BLaER1 treated with 17β-estradiol and CSF1 and Interleukin-3, amounts not matched to agents 10 nM and 100 nM (cell line): ENCODE measurements at regions not wholly inside any gene's neighbourhood (a gene's known extent, or its start where the extent isn't known, plus 50 kb on each side); places are given as distances from the start of the nearest gene placed in this dataset.

Source experiments
- H3K27ac ChIP-seq, 11 experiments: shearing (Covaris generic); formaldehyde crosslinking; 2 replicates each; pipeline ENCODE4 v1.8.1; 2022
- H3K27me3 ChIP-seq, 11 experiments: shearing (Covaris generic); formaldehyde crosslinking; 2 replicates each; pipeline ENCODE4 v1.8.1; 2022
- H3K36me3 ChIP-seq, 11 experiments: shearing (Covaris generic); formaldehyde crosslinking; 2 replicates each; pipeline ENCODE4 v1.8.1; 2022
- H3K4me1 ChIP-seq, 10 experiments: shearing (Covaris generic); formaldehyde crosslinking; 2 replicates each; pipeline ENCODE4 v1.8.1; 2022
- H3K4me2 ChIP-seq, 11 experiments: shearing (Covaris generic); formaldehyde crosslinking; 2 replicates each; pipeline ENCODE4 v1.8.1; 2022
- H3K4me3 ChIP-seq, 10 experiments: shearing (Covaris generic); formaldehyde crosslinking; 2 replicates each; pipeline ENCODE4 v1.8.1; 2022
- H3K9ac ChIP-seq, 11 experiments: shearing (Covaris generic); formaldehyde crosslinking; 2 replicates each; pipeline ENCODE4 v1.8.1; 2022
- H3K9me3 ChIP-seq, 11 experiments: shearing (Covaris generic); formaldehyde crosslinking; replicated peaks in 1 of 11; 2 replicates each; pipeline ENCODE4 v1.8.1; 2022
- H4K20me1 ChIP-seq, 11 experiments: shearing (Covaris generic); formaldehyde crosslinking; 2 replicates each; pipeline ENCODE4 v1.8.1; 2022
- Cebpa-rat ChIP-seq, 11 experiments: shearing (Covaris generic); IDR thresholded peaks; 2 replicates each; pipeline ENCODE4 v1.8.1; 2022

DNA sequence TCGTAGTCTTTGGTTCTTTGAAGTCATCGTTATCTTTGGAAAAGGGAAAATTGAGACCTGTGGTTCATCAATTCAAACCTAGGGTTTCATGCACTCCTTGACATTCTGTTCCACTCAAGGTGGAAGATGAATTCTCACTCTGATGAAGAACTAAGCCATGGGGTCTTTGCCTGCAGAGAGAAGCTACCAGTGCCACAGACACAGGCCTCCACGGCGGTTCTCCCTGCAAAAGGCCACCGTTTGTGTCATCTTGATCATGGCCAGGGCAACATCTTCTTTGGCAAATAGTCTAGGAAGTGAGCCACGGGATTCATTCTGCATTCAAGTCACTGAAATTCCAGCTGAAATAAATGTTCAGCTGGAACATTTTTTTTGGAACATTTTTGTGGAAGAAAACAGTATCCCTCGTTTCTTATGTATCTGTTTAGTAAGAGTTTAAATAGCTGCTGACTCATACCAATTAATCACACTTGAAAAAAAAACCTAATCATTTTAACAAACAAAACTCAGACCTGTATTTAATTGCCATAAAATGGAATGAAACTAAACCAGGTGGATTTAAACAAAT is 206.0 kb upstream of the FOXQ1 start:
- no peak for TF ChIP-seq Cebpa-rat (IDR thresholded peaks at IDR 0.05)
- no peak overlapping the region for H3K27ac ChIP-seq
- no peak overlapping the region for H3K4me2 ChIP-seq
- H4K20me1 ChIP-seq: no peaks in the 10 kb centered on the region
- peaks cover 16 to 27% (median 19%) of the 10 kb centered on the region in 10 experiments for H3K4me1 ChIP-seq
- H3K36me3 ChIP-seq: no peaks in the 10 kb centered on the region
- no peaks in the 10 kb centered on the region for H3K9me3 ChIP-seq
- no peaks in the 10 kb centered on the region for H3K27me3 ChIP-seq
- H3K4me3 ChIP-seq: no peak overlapping the region
- no peak overlapping the region for H3K9ac ChIP-seq

DNA sequence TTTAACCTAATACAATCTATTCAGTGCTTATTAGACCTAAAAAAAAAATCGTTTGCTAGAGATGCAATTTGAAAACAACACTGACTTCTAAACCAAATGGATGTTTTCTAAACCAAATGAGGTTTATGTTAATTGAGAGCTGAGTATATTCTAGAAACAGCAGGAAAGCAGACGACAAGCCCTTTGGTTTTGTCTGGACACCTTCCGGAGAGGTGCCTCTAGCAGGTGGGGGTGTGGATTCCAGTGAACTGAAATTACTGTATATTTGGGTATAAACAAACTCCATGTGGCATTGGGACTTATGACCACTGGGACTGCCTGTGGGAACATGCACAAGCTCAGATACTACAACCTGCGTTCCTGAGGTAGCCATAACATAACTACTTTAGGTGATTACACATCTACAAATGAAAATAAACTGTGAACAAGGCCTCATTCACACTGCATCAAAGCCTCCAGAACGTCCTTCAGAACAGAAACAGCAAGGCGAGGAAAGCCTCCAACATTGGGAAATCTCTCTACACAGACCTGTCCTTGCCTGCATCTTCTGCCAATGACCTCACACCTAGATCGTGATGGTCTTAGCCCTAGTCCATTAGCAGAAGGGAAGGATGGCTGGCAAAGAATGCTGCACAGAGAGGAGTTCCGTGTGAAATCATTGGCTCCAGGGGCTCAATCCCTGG is 206.8 kb upstream of the FOXQ1 start:
- Histone ChIP-seq H3K4me3 (no peak overlapping the region), H3K4me2 (no peak overlapping the region), H3K36me3 (no peaks in the 10 kb centered on the region), H3K9me3 (no peaks in the 10 kb centered on the region), H3K4me1 (peaks cover 16 to 27% (median 19%) of the 10 kb centered on the region in 10 experiments), H3K9ac (no peak overlapping the region), H3K27me3 (no peaks in the 10 kb centered on the region), H3K27ac (no peak overlapping the region), H4K20me1 (no peaks in the 10 kb centered on the region)
- no peak for TF ChIP-seq Cebpa-rat (IDR thresholded peaks at IDR 0.05)

DNA sequence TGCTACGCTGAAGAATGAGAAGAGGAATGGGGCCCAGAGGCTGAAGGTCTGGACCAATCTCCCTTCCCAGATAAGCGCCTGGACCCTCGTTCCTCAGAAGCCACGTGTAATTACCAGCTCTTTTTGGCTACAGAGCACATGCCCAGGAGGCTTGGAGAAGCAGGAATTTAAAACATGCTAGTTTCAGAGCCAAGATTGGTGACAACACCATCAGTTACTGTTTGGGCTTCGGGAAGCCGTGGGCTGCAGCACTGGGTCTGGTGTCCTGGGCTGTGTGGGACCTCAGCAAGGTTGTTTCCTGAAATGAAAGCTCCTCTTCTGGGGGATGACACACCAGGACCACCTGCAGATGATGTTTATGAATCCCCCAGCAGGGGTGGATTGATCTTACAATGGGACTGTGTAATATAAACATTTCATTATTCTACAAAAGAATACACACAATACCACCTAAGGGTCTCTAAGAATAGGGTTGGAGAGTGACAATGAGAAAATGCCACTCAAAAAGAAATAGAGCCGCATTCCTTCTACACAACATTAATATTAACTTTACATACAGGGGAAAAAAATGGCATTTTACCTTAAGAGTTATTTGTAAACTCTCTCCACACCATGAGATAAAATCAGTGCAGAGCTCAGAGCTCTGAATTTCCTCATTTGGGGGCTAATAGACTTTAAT is 207.8 kb upstream of the FOXQ1 start:
- H3K36me3 ChIP-seq: no peaks in the 10 kb centered on the region
- TF ChIP-seq Cebpa-rat (IDR thresholded peaks at IDR 0.05): no peak
- H4K20me1 ChIP-seq: no peaks in the 10 kb centered on the region
- no peak overlapping the region for H3K4me3 ChIP-seq
- H3K27ac ChIP-seq: no peak overlapping the region
- peak overlapping the region in 2 of 11 experiments; percentile 63 to 77; a peak in 2 of 22 replicates for H3K4me2 ChIP-seq
- peaks cover 16 to 27% (median 19%) of the 10 kb centered on the region in 10 experiments for H3K4me1 ChIP-seq
- no peak overlapping the region for H3K9ac ChIP-seq
- no peaks in the 10 kb centered on the region for H3K9me3 ChIP-seq
- H3K27me3 ChIP-seq: no peaks in the 10 kb centered on the region

DNA sequence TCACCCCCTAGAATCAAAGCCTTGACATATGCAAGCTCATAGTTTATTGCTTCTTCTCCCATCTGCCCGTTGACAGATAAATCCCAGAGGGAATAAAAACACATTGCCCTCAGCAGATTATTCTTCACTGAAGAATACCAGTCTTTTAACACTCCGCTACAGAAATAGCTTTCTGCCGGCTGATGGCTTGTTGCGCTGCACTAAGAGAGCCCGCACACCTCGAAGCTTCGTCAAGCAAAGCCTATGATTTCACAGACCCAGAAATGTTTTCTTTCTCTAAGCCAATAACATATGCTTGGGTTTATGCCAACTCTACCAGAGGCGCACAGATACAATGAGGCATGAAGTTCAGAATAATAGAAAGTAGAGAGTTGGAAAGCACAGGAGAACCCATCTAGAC is 208.9 kb upstream of the FOXQ1 start:
- H3K36me3 ChIP-seq: no peaks in the 10 kb centered on the region
- H3K4me3 ChIP-seq: no peak overlapping the region
- TF ChIP-seq Cebpa-rat (IDR thresholded peaks at IDR 0.05): no peak
- H4K20me1 ChIP-seq: no peaks in the 10 kb centered on the region
- H3K9me3 ChIP-seq: no peaks in the 10 kb centered on the region
- peak overlapping the region; percentile 41 to 81 (median 72); a peak in 21 of 22 replicates for H3K4me2 ChIP-seq
- H3K27ac ChIP-seq: peak overlapping the region in 9 of 11 experiments; percentile 13 to 56 (median 35); a peak in 11 of 22 replicates
- peaks cover 16 to 27% (median 19%) of the 10 kb centered on the region in 10 experiments for H3K4me1 ChIP-seq
- H3K9ac ChIP-seq: peak overlapping the region in 2 of 11 experiments; percentile 0 to 9; a peak in 2 of 22 replicates
- no peaks in the 10 kb centered on the region for H3K27me3 ChIP-seq

DNA sequence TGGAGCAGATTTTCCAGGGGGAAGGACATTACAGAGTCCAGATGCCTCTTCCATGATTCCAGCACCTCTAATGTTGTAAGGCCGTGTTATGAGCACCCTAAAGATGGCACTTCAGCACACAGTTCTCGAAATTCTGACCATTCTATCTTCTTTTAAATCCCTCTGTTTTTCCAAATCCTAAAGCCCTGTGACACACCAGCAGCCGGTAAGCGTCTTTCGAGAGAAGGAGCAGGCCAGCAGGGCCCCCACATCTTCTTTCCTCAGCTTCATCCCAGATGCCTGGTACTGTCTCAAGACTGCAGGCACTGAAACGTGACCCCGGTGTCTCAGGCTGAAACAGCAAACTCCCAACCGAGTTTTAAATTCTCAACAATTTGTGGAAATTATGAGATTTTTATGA is 211.6 kb upstream of the FOXQ1 start:
- no peak overlapping the region for H3K4me3 ChIP-seq
- no peaks in the 10 kb centered on the region for H4K20me1 ChIP-seq
- no peak for TF ChIP-seq Cebpa-rat (IDR thresholded peaks at IDR 0.05)
- H3K9me3 ChIP-seq: peaks cover 16 to 25% (median 23%) of the 10 kb centered on the region in 11 experiments
- H3K9ac ChIP-seq: no peak overlapping the region
- H3K27ac ChIP-seq: no peak overlapping the region
- H3K27me3 ChIP-seq: no peaks in the 10 kb centered on the region
- H3K4me1 ChIP-seq: peaks cover 17 to 43% (median 28%) of the 10 kb centered on the region in 10 experiments
- H3K36me3 ChIP-seq: no peaks in the 10 kb centered on the region
- no peak overlapping the region for H3K4me2 ChIP-seq

DNA sequence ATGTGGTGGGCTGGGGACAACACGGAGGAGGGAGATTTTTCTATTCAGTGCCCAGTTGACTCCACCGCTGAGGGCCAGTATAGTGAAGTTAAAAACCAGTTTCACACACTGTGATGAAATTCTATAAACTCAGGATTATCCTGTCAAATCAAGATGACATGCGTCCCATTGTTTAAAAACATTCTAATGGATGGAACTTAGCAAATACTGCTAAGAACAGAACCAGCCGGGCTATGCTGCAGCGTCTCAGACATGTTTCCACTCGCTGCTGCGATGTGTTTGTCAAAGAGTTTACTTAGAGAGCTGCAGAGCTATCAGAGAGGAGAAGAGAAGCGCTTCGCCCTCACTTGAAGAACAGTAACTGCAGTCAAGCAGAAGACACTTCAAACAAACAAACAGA is 212.6 kb upstream of the FOXQ1 start:
- peaks cover 17 to 33% (median 24%) of the 10 kb centered on the region in 11 experiments for H3K9me3 ChIP-seq
- H3K27me3 ChIP-seq: no peaks in the 10 kb centered on the region
- H3K4me3 ChIP-seq: no peak overlapping the region
- no peak for TF ChIP-seq Cebpa-rat (IDR thresholded peaks at IDR 0.05)
- peaks cover 17 to 43% (median 28%) of the 10 kb centered on the region in 10 experiments for H3K4me1 ChIP-seq
- H3K4me2 ChIP-seq: no peak overlapping the region
- no peaks in the 10 kb centered on the region for H4K20me1 ChIP-seq
- H3K9ac ChIP-seq: no peak overlapping the region
- H3K27ac ChIP-seq: no peak overlapping the region
- no peaks in the 10 kb centered on the region for H3K36me3 ChIP-seq

DNA sequence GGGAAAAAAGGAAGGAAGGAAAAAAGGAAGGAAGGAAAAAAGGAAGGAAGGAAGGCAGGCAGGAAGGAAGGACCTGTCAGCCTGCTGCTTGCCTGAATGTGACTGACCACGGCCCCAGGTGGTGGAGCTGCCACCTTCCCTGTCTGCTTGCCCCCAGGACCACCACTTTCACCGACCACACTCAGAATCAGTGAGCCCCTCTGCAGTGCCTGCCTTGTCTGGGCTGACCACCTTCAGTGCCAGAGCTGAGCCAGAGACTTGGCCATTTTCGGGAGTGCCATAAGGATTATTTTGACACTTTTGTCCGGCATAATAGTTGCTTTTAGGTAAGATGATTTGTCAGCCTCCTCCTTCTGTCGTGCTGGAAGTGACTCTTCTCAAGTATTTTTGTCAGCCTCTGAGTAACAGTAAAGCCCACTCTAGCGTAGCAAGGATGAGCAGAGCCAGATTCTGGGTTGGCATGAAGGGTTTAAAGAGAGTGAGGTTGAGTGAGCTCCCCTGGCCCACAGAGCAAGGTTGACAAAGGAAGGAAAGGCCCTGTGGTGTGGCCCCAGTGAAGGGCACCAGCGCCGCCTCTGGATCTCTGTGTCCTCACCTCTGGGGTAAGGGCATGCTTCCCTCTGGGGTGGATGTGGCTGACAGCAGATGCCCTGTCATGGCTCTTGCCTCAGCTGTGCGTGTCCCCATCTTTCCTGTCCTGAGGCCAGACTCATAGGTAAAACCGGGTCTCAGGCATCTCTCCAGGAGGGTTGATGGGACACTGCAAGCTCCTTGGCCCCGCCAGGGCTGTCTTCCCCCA is 214.7 kb upstream of the FOXQ1 start:
- Histone ChIP-seq H4K20me1 (no peaks in the 10 kb centered on the region), H3K27me3 (no peaks in the 10 kb centered on the region), H3K4me2 (peak overlapping the region in 8 of 11 experiments; percentile 3 to 42 (median 34); a peak in 13 of 22 replicates), H3K9ac (no peak overlapping the region), H3K9me3 (peaks cover 17 to 33% (median 24%) of the 10 kb centered on the region in 11 experiments), H3K4me3 (no peak overlapping the region), H3K4me1 (peaks cover 4 to 25% (median 15%) of the 10 kb centered on the region in 10 experiments), H3K27ac (0 out of 22 replicates have a peak overlapping the region, but pooled peaks of 1 of the 11 experiments have one; percentile 17), H3K36me3 (no peaks in the 10 kb centered on the region)
- TF ChIP-seq Cebpa-rat (IDR thresholded peaks at IDR 0.05): no peak

DNA sequence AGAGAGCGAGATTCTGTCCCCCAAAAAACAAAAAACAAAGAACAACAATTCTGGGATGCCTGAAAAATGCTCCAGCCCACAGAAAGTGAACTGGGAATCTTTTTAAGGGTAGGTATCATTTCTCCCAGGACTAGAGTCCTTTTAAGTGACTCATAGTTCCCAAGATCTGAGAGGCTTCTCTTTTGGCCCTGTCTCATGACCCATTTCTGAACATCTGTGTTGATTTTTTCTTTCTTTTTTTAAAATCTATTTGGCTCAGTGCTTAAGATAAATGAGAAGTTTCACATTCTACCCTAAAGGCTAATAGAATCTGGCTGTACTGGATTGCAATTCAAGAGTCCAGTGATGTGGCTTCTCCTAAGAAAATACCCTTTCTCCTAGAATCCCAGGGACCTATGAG is 217.6 kb upstream of the FOXQ1 start:
- Histone ChIP-seq H3K27ac (no peak overlapping the region), H4K20me1 (no peaks in the 10 kb centered on the region), H3K27me3 (no peaks in the 10 kb centered on the region), H3K36me3 (no peaks in the 10 kb centered on the region), H3K9ac (no peak overlapping the region), H3K4me2 (no peak overlapping the region), H3K4me1 (peaks cover 0 to 17% (median 10%) of the 10 kb centered on the region in 10 experiments; a peak in 15 of 20 replicates), H3K9me3 (peaks cover 17 to 33% (median 24%) of the 10 kb centered on the region in 11 experiments), H3K4me3 (no peak overlapping the region)
- no peak for TF ChIP-seq Cebpa-rat (IDR thresholded peaks at IDR 0.05)

DNA sequence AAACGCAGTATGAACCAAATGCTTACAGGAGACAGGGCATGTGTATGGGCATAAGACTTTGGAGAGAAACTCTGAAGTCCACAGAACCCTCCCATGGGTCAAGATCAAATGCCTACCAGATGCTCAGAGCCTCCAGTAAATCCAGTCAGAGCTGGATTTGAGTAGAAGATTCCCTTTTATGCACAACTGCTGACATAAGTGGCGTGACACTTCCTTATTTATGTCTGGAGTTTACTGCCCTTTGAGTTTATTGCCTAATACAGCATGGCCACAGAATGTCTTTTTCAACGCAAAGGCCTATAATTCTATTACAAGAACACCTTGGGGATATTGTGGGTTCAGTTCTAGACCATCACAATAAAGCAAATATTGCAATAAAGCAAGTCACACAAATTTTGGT is 220.0 kb upstream of the FOXQ1 start:
- Histone ChIP-seq H3K9me3 (peaks cover 14 to 24% (median 21%) of the 10 kb centered on the region in 11 experiments), H3K4me1 (peaks cover 0 to 11% (median 4%) of the 10 kb centered on the region in 10 experiments; a peak in 15 of 20 replicates), H3K36me3 (no peaks in the 10 kb centered on the region), H3K27ac (no peak overlapping the region), H3K4me3 (no peak overlapping the region), H3K9ac (no peak overlapping the region), H3K4me2 (peak overlapping the region in 2 of 11 experiments; percentile 12 to 48; a peak in 2 of 22 replicates), H4K20me1 (no peaks in the 10 kb centered on the region), H3K27me3 (no peaks in the 10 kb centered on the region)
- TF ChIP-seq Cebpa-rat (IDR thresholded peaks at IDR 0.05): no peak
